NCI-H1930 (cell line): ENCODE measurements at regions not wholly inside any gene's neighbourhood (a gene's known extent, or its start where the extent isn't known, plus 50 kb on each side); places are given as distances from the start of the nearest gene placed in this dataset.
"Not testable (repeated sequence)": the region's sequence is repeated elsewhere in the genome, so short reads cannot be mapped to it uniquely, and the experiment has no call there.

Source experiments
- DNase-seq, 2 experiments: peaks; one replicate each; lab custom pipeline; 2025; lab: John Stamatoyannopoulos, UW

GRCh38 chr9:102728946-102729345 is 266.2 kb upstream of the CYLC2 start:
- DNase-seq: no peak

GRCh38 chr9:102714184-102714583 is 280.9 kb upstream of the CYLC2 start:
- no peak for DNase-seq

GRCh38 chr9:102712910-102713309 is 282.2 kb upstream of the CYLC2 start:
- DNase-seq: not testable (repeated sequence)

GRCh38 chr9:102700936-102701335 is 294.2 kb upstream of the CYLC2 start:
- no peak for DNase-seq

DNA sequence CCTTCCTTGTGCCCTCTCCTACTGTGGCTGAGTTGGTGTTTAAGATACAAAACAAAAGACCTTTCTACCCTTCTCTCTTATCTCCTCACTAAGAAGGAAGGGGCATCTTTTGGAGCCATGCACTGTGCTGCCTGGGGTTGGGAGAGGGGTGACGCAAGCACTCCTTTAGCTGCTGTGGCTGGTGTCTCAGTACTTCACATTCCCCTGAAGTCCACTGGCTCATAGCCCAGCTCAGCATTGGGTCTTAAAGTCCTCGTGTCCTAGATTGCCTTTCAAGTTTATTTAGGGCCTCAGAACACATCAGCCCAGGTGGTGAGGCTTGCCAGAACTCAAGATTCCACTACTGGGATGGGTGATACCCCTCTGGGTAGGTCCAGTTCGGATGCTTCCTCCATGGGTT is 325.9 kb upstream of the CYLC2 start:
- DNase-seq: no peak

- no peak for DNase-seq
Measured at GRCh38 chr9:102652471-102652870, 342.7 kb upstream of the CYLC2 start.

GRCh38 chr9:102650896-102651295 is 344.2 kb upstream of the CYLC2 start:
- no peak for DNase-seq

GRCh38 chr9:102642651-102643050 is 352.5 kb upstream of the CYLC2 start:
- DNase-seq: no peak

GRCh38 chr9:102631559-102631958 is 363.6 kb upstream of the CYLC2 start:
- no peak for DNase-seq

- DNase-seq: no peak
Measured at GRCh38 chr9:102609461-102609860, 385.7 kb upstream of the CYLC2 start.

DNA sequence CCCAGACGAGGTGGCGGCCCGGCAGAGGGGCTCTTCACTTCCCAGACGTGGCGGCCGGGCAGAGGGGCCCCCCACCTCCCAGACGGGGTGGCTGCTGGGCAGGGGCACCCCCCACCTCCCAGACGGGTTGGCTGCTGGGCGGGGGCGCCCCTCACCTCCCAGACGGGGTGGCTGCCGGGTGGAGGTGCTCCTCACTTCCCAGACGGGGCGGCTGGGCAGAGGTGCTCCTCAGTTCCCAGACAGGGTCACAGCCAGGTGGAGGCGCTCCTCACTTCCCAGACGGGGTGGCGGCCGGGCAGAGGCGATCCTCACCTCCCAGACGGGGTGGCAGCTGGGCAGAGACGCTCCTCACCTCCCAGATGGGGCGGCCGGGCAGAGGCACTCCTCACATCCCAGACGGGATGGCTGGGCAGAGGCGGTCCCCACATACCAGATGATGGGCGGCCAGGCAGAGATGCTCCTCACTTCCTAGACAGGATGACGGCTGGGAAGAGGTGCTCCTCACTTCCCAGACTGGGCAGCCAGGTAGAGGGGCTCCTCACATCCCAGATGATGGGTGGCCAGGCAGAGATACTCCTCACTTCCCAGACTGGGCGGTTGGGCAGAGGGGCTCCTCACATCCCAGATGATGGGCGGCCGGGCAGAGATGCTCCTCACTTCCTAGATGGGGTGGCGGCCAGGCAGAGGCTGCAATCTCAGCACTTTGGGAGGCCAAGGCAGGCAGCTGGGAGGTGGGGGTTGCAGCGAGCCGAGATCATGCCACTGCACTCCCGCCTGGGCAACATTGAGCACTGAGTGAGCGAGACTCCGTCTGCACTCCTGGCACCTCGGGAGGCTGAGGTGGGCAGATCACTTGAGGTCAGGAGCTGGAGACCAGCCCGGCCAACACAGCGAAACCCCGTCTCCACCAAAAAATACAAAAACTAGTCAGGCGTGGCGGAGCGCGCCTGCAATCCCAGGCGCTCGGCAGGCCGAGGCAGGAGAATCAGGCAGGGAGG is 391.6 kb upstream of the CYLC2 start:
- DNase-seq: not testable (repeated sequence)

- no peak for DNase-seq
Measured at GRCh38 chr9:102594241-102594640, 400.9 kb upstream of the CYLC2 start.

DNA sequence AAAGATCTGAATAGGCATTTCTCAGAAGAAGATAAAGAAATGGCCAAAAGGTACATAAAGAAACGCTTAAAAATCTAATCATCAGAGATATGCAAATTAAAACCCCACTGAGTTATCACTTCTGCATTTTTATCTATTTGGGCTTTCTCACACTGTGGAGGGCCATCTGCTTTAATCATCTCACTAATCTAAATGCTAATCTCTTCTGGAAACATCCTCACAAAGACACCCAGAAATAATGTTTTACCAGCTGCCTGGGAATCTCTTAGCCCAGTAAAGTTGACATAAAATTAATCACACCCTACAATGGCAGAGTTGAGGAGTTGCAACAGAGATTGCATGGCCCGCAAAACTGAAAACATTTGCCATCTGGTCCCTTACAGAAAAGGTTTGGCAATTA is 407.9 kb upstream of the CYLC2 start:
- DNase-seq: peak; percentile 76 to 82

- DNase-seq: no peak
Measured at GRCh38 chr9:102569436-102569835, 425.7 kb upstream of the CYLC2 start.

DNA sequence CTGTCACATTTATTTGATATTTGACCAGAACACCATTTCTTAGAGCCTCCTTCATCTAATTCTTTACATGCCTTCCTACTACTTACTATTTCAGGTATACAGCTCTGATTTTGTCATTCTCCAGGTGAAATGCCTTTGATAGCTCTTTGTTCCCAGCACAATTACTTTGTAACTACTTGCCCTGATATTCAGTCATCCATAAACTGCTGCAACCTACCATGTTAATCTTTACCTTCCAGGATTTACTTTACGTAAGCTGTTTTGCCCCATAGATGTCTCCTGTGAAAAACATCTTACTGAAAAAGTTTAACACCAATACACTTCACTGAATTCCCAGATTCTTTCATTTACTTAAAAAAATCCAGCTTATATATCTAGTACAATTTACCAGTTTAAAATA is 443.8 kb upstream of the CYLC2 start:
- DNase-seq: no peak

DNA sequence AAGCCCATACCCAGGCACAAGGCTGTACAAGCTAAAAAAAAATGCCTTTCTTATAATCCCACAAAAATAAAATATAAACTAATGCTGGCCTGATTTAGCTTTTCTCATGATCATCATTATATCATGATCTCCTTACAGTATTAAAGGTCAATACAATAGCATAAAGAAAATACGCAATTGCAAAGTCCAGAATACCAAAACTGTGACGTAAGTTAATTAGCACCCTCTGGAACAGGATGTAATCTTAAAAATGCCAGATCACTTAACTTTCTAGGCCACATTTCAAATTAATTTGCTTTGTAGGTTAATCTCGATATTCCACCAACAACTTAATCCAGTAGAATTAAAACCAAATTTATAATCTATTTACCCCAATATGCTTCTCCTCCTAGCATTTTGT is 444.2 kb upstream of the CYLC2 start:
- DNase-seq: no peak

DNA sequence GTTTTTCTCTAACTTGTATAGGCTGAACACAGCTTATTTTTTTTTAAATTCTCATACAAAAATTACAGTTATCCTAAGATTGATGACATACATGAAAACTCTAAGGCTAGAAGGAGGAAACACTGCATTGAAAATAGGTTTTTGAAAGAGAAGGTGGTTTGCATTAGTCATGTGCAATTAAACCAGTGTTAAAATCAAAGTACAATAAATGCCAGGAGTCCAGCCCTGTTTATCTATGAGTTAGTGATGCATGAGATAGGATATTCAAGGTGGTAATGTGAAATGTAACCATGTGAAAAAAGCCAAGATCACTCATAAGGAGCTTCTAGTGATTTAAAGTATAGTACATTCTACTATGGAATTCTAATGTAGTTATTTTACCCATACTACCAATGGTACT is 444.9 kb upstream of the CYLC2 start:
- no peak for DNase-seq

- no peak for DNase-seq
Measured at GRCh38 chr9:102534031-102534430, 461.1 kb upstream of the CYLC2 start.

- DNase-seq: no peak
Measured at GRCh38 chr9:102521097-102521755, 473.9 kb upstream of the CYLC2 start.

DNA sequence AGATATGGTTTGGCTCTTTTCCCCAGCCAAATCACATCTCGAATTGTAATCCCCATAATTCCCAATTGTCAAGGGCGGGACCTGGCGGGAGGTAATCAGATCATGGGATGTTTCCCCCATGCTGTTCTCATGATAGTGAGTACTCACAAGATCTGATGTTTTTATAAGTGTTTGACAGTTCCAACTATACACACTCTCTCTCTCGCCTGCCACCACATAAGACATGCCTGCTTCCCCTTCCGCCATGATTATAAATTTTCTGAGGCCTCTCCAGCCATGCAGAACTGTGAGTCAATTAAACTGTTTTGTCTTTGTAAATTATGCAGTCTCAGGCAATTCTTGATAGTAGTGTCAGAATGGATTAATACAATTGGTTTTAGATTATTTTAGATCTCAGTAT is 475.7 kb upstream of the CYLC2 start:
- DNase-seq: no peak

- DNase-seq: peak in 1 of 2 experiments; percentile 4
Measured at GRCh38 chr9:102518324-102518723, 476.8 kb upstream of the CYLC2 start.

GRCh38 chr9:102514541-102514940 is 480.6 kb upstream of the CYLC2 start:
- DNase-seq: no peak

DNA sequence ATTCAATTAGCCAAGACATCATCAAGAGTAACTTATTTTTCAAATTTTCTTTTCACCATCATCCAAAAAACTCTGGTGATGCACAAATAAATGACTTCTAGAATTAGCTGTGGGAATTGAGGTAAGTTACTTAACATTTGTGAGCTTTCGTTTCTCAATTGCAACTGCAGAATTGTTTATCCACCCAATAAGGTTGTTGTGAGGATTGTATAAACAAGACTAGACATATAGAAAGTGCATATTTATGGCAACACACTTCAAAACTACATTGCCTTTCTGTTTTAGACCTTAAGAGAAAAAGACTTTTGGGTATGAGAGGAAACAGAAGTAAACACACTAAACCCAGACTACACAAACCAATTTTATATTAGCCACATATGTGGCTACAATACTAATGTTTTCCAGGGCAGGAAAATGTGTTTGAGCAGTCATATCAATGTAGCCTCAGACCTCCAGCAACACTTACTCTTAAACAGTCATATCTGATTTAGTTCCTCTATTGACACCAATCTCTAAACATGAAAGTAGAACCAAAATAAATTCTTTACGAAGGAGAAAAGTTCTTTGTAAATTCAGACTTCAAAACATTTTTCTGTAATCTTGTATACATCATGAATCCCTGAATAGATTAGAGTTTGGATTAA is 488.0 kb upstream of the CYLC2 start:
- no peak for DNase-seq
